SK-N-DZ (cell line): ENCODE measurements at regions not wholly inside any gene's neighbourhood (a gene's known extent, or its start where the extent isn't known, plus 50 kb on each side); places are given as distances from the start of the nearest gene placed in this dataset.

ENCODE experiments used
- DNase-seq: peaks from one replicate; pipeline ENCODE4 v3.0.0-alpha.2; 2015; ENCODE audit warnings: low spot score
- small RNA-seq, 2 experiments: library from RNA; depleted of rRNA; stranded (forward); fragments of <200 nt; gene quantifications; one replicate each; pipeline ENCODE3, GENCODE V24; 2014

- DNase-seq: no peak
Observed at GRCh38 chr9:86454701-86455615, 100.7 kb upstream of the TUT7 start.

- no peak for DNase-seq
Observed at GRCh38 chr9:86452201-86452828, 98.1 kb upstream of the TUT7 start.

- DNase-seq: no peak
Observed at GRCh38 chr9:86449246-86449645, 95.0 kb upstream of the TUT7 start.

GRCh38 chr9:86445671-86446070, 91.5 kb upstream of the TUT7 start:
- no peak for DNase-seq

- no peak for DNase-seq
Observed at GRCh38 chr9:86443992-86444391, 89.8 kb upstream of the TUT7 start.

- peak; percentile 27 for DNase-seq
Observed at GRCh38 chr9:86434039-86434726, 80.0 kb upstream of the TUT7 start.

DNA sequence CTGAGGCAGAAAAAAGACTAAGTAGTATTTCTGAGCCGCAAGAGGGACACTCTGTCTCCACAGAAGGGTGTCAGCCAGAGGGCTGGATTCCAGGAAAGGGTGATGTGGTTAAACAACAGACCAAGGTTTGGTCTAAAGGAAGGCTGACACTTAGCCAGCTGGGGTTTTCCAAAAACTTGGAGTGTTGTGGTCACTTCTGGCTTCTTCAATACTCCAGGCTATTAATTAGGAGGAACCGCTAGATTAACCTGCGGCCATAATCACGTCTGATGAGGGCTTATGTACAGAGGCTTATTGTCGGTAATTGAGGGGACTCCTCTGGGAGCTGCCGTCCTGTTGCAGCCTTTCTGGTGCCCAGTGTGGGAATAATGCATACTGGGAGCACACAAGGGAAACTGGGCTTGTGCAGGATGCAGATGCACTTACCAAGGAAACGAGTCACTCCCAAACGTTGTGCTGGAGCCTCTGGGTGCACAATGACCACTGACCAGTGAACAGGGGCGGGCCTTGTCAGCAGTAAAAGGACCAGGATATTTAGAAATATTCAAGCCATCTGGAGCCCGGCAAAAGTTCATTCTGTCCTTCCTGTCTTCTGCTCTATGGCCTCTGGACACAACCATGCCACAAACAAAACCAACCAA, 70.2 kb upstream of the TUT7 start:
- DNase-seq: no peak

DNA sequence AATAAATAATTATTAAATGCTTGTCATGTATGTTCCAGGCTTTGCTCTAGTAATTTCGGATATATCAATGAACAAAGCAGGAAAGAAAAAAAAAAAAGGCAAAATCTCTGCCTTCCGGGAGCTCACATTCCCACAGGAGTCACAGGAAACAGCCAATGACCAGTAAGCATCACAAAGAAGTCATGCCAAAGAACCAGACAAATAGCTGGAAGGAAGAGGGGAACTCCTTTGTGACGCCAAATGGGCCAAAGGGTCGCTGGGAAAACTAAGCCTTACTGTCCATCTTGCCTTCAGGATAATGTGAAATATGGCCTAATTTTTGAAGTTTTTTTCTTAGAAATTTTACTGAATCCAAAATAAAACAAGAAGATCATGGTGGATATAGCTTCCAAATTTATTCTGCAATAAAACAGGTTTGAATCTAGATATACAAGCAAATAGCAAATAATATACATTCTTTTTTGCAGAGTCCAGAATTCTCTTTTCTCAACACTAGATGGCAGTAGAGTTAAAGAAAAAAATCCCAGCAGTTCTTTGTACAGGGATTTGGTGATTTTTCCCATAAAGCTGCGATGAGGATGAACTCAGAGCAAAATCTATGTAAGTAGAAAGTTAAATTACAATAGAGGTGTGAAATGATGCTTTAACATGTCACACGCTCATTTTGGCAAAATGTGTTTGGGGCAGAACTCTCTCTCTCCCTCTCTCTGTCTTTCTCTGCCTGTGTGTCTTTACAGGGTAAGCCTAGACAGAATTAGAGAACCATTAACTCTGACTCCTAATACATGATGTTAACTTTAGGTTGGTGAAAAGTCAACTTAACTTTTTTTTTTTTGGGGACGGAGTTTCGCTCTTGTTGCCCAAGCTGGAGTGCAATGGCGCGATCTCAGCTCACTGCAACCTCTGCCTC, 60.0 kb upstream of the TUT7 start:
- DNase-seq: peak; percentile 16

GRCh38 chr9:86410281-86410680, 56.1 kb upstream of the TUT7 start:
- DNase-seq: no peak

- no peak for DNase-seq
Observed at GRCh38 chr9:86408121-86408520, 53.9 kb upstream of the TUT7 start.

GRCh38 chr9:86407022-86407421, 52.8 kb upstream of the TUT7 start:
- no peak for DNase-seq

GRCh38 chr9:86406366-86406765, 52.2 kb upstream of the TUT7 start:
- no peak for DNase-seq

GRCh38 chr9:86405926-86406325, 51.7 kb upstream of the TUT7 start:
- DNase-seq: no peak

DNA sequence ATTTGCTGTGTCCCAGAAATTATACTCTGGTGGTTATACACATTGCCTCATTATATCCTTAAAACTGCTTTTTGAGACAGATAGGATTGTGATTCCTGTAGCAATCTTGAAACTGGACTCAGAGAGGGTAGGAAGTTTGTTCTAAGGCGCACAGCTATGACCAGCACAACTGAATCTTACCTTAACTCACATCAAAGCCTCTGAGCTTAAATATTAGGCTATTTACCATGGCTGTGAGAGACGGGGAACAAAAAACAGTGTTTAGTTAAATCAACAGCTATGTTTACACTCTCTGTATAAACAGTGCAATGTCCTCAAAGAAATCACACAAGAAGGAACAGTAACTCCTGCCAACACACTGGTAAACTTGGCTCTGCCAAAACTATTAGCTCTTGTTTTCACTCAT, 50.9 kb upstream of the TUT7 start:
- DNase-seq: no peak

Small RNAs in the stretch of these regions (small RNA-seq; reads per million reads assigned to genes)
- gene AL158828.1: 0 reads per million in 2 experiments
- 1.0 to 5.9 reads per million in 2 experiments for gene RNU2-36P
